Peyer's patch (tissue), 4 donors: ENCODE measurements at regions not wholly inside any gene's neighbourhood (a gene's known extent, or its start where the extent isn't known, plus 50 kb on each side); places are given as distances from the start of the nearest gene placed in this dataset.

Source experiments
- DNase-seq, 3 donors: peaks; one replicate each; pipeline ENCODE4 v3.0.0-alpha.2; 2017 to 2019
- H3K27ac ChIP-seq, 4 donors: fragments of 200-600 bp; sonication (generic); one replicate each; pipeline ENCODE4 v1.5.1; 2016 to 2019
- H3K27me3 ChIP-seq, 2 donors: fragments of 200-600 bp; sonication (generic); one replicate each; pipeline ENCODE4 v1.5.1; 2019
- H3K36me3 ChIP-seq, 3 donors: fragments of 200-600 bp; sonication (generic); one replicate each; pipeline ENCODE4 v1.5.1; 2016 to 2019
- H3K4me1 ChIP-seq, 4 donors: fragments of 200-600 bp; sonication (generic); one replicate each; pipeline ENCODE4 v1.5.1; 2016 to 2019
- H3K4me3 ChIP-seq, 4 donors: fragments of 200-600 bp; sonication (generic); 1 replicate in 3 of 4; 2 replicates in 1 of 4; pipeline ENCODE4 v1.5.1; 2016 to 2019; ENCODE audit warnings: mild to moderate bottlenecking in 1 of 4
- H3K9me3 ChIP-seq, 4 donors: fragments of 200-600 bp; sonication (generic); one replicate each; pipeline ENCODE4 v1.5.1; 2016 to 2019; ENCODE audit warnings: mild to moderate bottlenecking in 1 of 4
- CTCF ChIP-seq, 6 experiments: fragments of 450-650 bp in 4 of 6; fragments of 200-600 bp in 2 of 6; sonication (generic) in 1 of 6; IDR thresholded peaks; one replicate each; pipeline ENCODE4 v1.5.1; 2017 to 2019; ENCODE audit warnings: antibody characterized with exemption in 6 of 6, mild to moderate bottlenecking in 3 of 6, moderate library complexity in 1 of 6
- POLR2A ChIP-seq, 2 donors: fragments of 450-650 bp; IDR thresholded peaks; one replicate each; pipeline ENCODE4 v1.5.1; 2017; ENCODE audit warnings: antibody characterized with exemption in 2 of 2, mild to moderate bottlenecking in 2 of 2, moderate library complexity in 2 of 2

- Histone ChIP-seq H3K27me3 (no peaks in the 10 kb centered on the region), H3K36me3 (no peaks in the 10 kb centered on the region), H3K27ac (no peak overlapping the region), H3K4me3 (no peak overlapping the region), H3K4me1 (no peaks in the 10 kb centered on the region), H3K9me3 (no peaks in the 10 kb centered on the region)
- no peak for TF ChIP-seq POLR2A (IDR thresholded peaks at IDR 0.05)
- no peak for TF ChIP-seq CTCF (IDR thresholded peaks at IDR 0.05)
- DNase-seq = no peak
Observed at GRCh38 chrX:69022430-69022829, 142.8 kb downstream of the PJA1 start.

GRCh38 chrX:69021141-69021960, 143.9 kb downstream of the PJA1 start:
- DNase-seq = no peak
- Histone ChIP-seq H3K4me3 (no peak overlapping the region), H3K27ac (no peak overlapping the region), H3K9me3 (no peaks in the 10 kb centered on the region), H3K4me1 (no peaks in the 10 kb centered on the region), H3K36me3 (no peaks in the 10 kb centered on the region), H3K27me3 (no peaks in the 10 kb centered on the region)
- no peak for TF ChIP-seq CTCF (IDR thresholded peaks at IDR 0.05)
- TF ChIP-seq POLR2A (IDR thresholded peaks at IDR 0.05) = no peak

GRCh38 chrX:69020316-69020715, 144.9 kb downstream of the PJA1 start:
- Histone ChIP-seq H3K27me3 (no peaks in the 10 kb centered on the region), H3K9me3 (no peaks in the 10 kb centered on the region), H3K4me1 (no peaks in the 10 kb centered on the region), H3K36me3 (no peaks in the 10 kb centered on the region), H3K4me3 (no peak overlapping the region), H3K27ac (no peak overlapping the region)
- no peak for TF ChIP-seq CTCF (IDR thresholded peaks at IDR 0.05)
- no peak for TF ChIP-seq POLR2A (IDR thresholded peaks at IDR 0.05)
- no peak for DNase-seq

- Histone ChIP-seq H3K4me1 (no peaks in the 10 kb centered on the region), H3K27ac (no peak overlapping the region), H3K9me3 (no peaks in the 10 kb centered on the region), H3K36me3 (no peaks in the 10 kb centered on the region), H3K27me3 (no peaks in the 10 kb centered on the region), H3K4me3 (no peak overlapping the region)
- TF ChIP-seq POLR2A (IDR thresholded peaks at IDR 0.05) (no peak), CTCF (IDR thresholded peaks at IDR 0.05) (no peak)
- DNase-seq = no peak
Observed at GRCh38 chrX:69019073-69019890, 146.0 kb downstream of the PJA1 start.

GRCh38 chrX:69018416-69019072, 146.7 kb downstream of the PJA1 start:
- no peak for DNase-seq
- H3K27ac ChIP-seq = no peak overlapping the region
- H3K4me1 ChIP-seq = no peaks in the 10 kb centered on the region
- no peaks in the 10 kb centered on the region for H3K9me3 ChIP-seq
- no peak overlapping the region for H3K4me3 ChIP-seq
- H3K27me3 ChIP-seq = no peaks in the 10 kb centered on the region
- no peaks in the 10 kb centered on the region for H3K36me3 ChIP-seq
- TF ChIP-seq POLR2A (IDR thresholded peaks at IDR 0.05) = no peak
- TF ChIP-seq CTCF (IDR thresholded peaks at IDR 0.05) = no peak
